NCI-H446 treated with DMSO at 0.1 percent for 48 hours (cell line): ENCODE measurements at regions not wholly inside any gene's neighbourhood (a gene's known extent, or its start where the extent isn't known, plus 50 kb on each side); places are given as distances from the start of the nearest gene placed in this dataset.

Experiments
- DNase-seq: peaks from one replicate; lab custom pipeline; 2025; lab: John Stamatoyannopoulos, UW

DNA sequence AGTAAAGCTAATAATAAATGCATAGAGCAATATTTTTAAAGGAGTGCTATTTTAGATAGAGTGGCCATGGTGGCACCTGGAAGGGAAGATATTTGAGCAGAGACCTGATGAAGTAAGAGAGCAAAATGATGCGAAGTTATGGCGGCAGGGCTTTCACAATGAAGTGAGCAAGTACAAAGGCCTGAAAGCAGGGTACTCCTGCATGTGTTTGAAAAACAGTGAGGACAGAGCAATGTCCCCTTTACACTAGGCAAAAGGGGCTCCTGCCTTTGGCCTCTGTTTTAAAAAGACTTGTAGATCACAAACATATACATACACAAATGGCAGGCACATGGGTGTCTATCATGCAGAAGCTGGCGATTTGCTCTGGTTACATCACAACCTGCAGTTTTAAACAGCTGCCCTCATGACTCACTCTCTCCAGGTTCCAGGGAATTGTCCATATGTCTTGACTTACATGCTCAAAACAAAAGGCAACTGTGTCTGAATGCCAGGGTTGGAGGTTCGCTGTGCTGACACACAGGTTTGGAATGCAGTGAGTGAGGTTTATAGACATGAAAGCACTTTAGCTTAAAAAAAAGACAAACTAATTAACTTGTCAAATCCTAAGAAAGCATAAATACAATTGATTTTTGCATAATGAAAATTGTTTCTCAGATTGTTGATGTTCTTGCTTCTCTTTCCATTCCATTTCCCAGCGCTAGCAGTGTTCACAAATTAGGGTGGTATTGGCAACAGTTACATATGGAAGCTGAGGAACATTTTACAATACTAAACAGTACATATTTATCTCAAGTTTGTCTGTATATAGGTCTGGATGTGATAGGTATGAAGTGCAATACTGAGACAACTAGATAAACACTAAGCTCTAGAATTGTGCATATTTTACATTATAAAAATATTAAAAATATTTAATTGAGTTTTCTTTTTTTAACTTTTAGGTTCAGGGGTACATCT, 313.9 kb downstream of the BARHL2 start:
- DNase-seq, result peak; percentile 98

DNA sequence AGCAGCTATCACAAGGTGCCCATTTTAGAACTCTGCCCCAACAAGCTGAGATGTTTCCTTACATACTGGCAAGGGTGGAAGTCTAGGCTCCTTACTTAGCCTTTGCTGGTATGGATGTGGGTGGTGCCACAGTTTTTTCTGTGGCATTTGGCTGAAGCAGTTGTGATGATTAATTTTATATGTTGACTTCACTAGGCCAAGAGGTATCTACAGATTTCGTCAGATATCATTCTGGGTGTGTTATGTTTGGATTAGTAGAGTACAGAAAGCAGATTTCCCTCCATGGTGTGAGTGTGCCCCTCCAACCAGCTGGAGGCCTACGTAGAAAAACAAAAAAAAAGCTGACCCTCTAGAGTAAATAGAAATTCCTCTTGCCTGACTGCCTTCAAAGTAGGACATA, 317.0 kb downstream of the BARHL2 start:
- no peak for DNase-seq

GRCh38 chr1:90396917-90397316, 320.2 kb downstream of the BARHL2 start:
- DNase-seq, result no peak

- no peak for DNase-seq
Observed at GRCh38 chr1:90394247-90394646, 322.9 kb downstream of the BARHL2 start.

DNA sequence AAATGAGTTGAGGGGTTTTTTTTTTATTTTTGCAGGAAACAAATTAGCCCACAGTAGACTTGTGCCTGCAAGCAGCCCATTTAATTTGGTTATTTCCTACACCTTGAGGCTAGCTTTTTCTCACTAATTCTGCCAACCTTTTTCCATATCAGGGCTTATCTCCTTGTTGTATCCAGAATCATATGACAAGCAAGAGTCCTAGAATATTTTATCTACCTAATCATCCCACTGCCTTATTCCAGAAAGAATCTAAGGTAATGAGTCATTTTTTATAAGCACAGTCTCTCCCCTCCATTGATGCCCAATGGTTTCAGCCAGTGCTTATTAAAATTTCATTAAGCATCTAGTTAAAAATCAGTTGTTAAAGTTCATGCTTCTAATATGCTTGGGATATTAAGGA, 324.1 kb downstream of the BARHL2 start:
- DNase-seq, result no peak

DNA sequence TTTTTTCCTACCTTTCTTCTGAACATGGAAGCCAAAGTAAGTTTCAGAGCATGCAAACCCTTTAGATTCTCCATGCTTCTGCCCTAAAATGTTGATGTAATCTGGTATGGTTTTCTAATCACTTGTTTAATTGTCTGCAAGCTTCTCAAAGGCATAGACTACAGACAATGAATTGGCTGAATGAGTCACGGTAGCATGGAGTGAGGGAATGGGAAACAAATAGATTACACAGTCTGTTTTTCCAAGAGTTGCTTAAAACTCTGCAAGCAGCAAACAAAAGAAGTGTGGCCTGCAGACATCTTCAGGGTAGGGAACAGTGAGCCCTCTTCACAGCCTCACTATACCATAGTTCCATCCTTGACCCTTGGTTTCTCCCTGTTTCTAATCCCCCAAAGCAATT, 326.0 kb downstream of the BARHL2 start:
- no peak for DNase-seq

GRCh38 chr1:90387805-90388204, 329.3 kb downstream of the BARHL2 start:
- no peak for DNase-seq

DNA sequence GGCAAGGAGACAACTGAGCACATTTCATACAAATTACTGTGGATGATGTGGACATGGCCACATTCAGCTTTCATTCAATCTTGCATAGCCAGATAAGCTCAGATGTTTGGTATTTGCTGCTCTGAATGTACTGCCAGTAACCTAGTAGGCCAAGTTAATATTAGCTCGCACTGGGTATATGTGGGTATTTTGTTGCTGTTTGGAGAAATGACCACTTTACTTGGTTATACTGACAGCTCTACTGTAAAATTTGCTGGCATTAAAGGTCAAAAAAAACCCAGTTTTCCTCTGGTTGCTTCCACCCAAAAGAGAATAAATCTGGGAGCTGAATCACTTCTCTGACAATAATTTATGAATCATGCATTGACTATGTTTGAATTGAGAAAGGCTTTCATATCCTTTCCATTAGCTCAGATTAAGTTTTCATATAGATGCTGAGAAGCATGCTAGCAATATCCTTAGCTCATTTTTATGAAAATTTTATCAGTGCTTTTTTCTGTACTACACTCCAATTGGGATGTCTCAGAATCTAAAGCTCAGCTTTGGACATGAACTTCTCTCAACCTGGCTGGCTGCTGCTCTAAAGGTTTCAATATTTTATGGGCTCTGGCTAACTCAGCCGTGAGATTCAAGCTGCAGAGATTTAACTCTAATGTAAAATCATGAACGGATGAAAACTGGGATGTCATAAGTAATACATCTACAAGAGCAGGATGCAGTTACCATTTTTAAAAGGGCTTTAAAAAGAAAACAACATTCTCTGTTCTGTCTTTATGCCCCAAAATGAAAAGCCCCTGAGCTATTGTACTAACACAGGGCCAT, 330.0 kb downstream of the BARHL2 start:
- DNase-seq, result no peak

GRCh38 chr1:90384193-90384592, 332.9 kb downstream of the BARHL2 start:
- DNase-seq, result no peak

- no peak for DNase-seq
Observed at GRCh38 chr1:90382161-90382560, 334.9 kb downstream of the BARHL2 start.

GRCh38 chr1:90381598-90381997, 335.5 kb downstream of the BARHL2 start:
- DNase-seq, result no peak

DNA sequence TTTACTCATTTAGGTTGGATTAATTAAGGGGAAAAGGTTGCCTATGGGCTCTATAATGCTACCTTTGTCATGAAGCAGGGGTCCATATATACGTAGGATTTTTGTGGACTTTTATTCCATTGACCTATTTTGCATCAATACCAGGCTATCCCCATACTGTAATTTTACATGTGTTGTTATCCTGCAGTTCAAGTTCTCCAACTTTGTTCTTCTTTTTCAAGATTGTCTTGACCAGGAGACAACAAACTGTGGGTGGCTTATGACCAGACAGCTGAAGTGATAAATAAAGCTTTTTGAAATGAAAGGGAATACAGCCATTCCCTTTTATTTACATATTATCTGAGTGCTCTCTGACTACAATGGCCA, 345.7 kb downstream of the BARHL2 start:
- no peak for DNase-seq

GRCh38 chr1:90370686-90371447, 346.2 kb downstream of the BARHL2 start:
- no peak for DNase-seq

- DNase-seq, result no peak
Observed at GRCh38 chr1:90362163-90362562, 354.9 kb downstream of the BARHL2 start.

DNA sequence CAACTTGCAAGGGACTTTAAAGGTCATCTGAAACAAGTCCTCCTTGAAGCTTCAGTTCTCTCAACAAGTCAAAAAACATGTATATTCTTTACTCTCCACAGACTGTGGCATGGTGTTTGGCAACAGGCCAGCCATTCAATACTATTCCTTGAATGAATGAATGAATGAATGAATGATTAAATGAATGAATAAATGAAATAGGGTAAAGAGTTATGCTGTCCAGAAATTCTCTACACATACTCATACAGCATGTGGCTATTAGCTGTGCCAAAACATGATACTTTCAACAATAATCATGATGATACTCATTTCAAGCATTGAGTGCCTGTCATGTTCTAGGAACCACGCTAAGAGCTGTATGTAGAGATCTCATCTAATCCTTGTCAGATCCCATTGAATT, 356.1 kb downstream of the BARHL2 start:
- no peak for DNase-seq

- DNase-seq, result no peak
Observed at GRCh38 chr1:90359994-90360393, 357.1 kb downstream of the BARHL2 start.

- DNase-seq, result no peak
Observed at GRCh38 chr1:90358448-90358847, 358.7 kb downstream of the BARHL2 start.

GRCh38 chr1:90357995-90358394, 359.1 kb downstream of the BARHL2 start:
- DNase-seq, result no peak

DNA sequence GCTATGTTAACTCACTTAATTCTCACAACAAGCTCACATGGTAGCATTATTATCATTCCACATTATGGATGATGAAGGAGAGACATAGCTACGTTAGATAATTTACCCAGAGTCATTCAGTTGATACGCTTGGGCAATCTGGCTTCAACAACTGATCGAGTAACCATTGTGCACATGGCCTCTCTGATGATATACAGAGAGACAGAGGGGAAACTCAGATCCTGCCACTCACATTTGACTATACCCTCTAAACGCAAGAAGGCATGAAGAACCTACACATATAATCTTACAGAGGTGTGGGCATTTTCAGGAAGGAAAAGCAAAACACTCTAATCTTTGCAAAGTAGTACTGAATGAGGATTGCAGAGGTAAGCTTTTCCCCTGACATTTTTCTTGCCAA, 360.1 kb downstream of the BARHL2 start:
- no peak for DNase-seq

DNA sequence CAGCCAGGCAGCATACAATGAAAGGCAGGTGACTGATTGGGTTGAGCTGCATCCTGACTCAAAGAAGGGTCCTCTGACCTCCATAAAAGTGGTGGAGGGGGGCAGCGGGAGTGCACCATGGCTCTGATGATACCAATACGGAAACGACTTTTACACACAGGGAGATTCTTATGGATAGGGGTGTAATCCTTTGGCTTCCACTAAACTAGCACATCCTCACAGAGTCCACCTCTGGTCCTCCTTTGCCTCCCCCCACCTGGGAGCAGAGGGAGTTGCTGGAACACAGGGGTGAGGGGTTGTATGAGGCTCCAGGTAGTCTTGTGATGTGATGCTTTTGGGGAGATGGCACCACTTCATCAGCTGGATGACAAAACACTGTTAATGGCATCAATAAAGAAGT, 361.0 kb downstream of the BARHL2 start:
- no peak for DNase-seq

- no peak for DNase-seq
Observed at GRCh38 chr1:90354704-90355103, 359.8 kb downstream of the ZNF326 start.

DNA sequence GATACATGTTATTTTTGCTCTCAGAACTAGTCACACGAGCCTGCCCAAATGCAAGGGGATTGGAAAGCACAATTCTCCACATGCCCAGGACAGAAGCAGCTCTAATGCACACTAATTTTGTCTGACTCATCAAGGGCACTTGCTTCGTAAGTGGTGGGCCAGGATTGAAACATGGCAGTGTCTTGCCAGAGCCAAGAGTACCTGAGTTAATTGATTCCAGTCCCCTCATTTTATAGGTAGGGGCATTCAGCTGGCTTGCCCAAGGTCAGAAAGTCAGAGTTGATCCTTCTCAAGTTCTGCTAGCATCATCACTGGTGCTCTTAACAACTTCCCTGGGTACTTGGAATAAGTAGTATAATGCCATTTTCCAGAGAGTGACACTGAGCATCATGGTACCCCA, 356.1 kb downstream of the ZNF326 start:
- DNase-seq, result no peak
